K562 (cell line): ENCODE measurements at regions not wholly inside any gene's neighbourhood (a gene's known extent, or its start where the extent isn't known, plus 50 kb on each side); places are given as distances from the start of the nearest gene placed in this dataset.

Experiments used
- ATAC-seq: fragments of 200-7000 bp; cut with Tn5 transposase; 3 replicates; pipeline ENCODE4 v1.9.1; 2020; ENCODE audit warnings: moderate library complexity
- BruUV-seq: library from RNA; stranded (reverse); fragments of 400-500 nt; replicated peaks from 2 replicates; lab custom pipeline; 2021; lab: Mats Ljungman, UMichigan
- CTCF ChIA-PET: fragments of 300-600 bp; formaldehyde crosslinking; extraction: SDS; loops from one replicate; lab custom pipeline; 2021; ENCODE audit warnings: low intra/inter-chr PET ratio; lab: Yijun Ruan, JAX
- POLR2A ChIA-PET: fragments of 300-600, 350-650 bp; sonication (Branson Sonifier 250); formaldehyde crosslinking; extraction: SDS; loops from one replicate; lab custom pipeline; 2021; ENCODE audit warnings: antibody characterized with exemption, inconsistent platforms; lab: Yijun Ruan, JAX
- DNase-seq, 4 experiments: peaks; one replicate each; pipeline versions ENCODE4 v3.0.0 to v3.0.0-alpha.2; 2011 to 2018; ENCODE audit warnings: low spot score in 3 of 4, mixed read lengths in 3 of 4; ENCODE audit errors: extremely low read depth in 1 of 4
- FAIRE-seq: peaks from 2 replicates; lab custom pipeline; 2011; peaks lifted over from hg19 to GRCh38; lab: Jason Lieb, UNC
- H2AFZ ChIP-seq: 2 replicates; pipeline ENCODE4 v1.6.0; 2011; ENCODE audit warnings: low read depth, low read length, control low read depth, inconsistent platforms
- H3K27ac ChIP-seq: fragments of 200-600 bp; 3 replicates; pipeline ENCODE4 v1.8.0; 2011; ENCODE audit warnings: low read depth, mild to moderate bottlenecking, control low read depth, inconsistent platforms, low read length, moderate library complexity, mixed read lengths; ENCODE audit errors: extremely low read depth
- H3K27me3 ChIP-seq, 2 experiments: fragments of 300-600 bp in 1 of 2; 2 replicates in 1 of 2; 3 replicates in 1 of 2; pipeline versions ENCODE4 v1.6.0 to v1.8.0; 2011; ENCODE audit warnings: inconsistent platforms in 2 of 2, low read length in 2 of 2, mild to moderate bottlenecking in 1 of 2, mixed read lengths in 1 of 2, moderate library complexity in 1 of 2; ENCODE audit not compliant: control insufficient read depth in 2 of 2, insufficient read depth in 2 of 2
- H3K36me3 ChIP-seq: fragments of 300-600 bp; 3 replicates; pipeline ENCODE4 v1.8.0; 2011; ENCODE audit warnings: mild to moderate bottlenecking, low read length, inconsistent platforms; ENCODE audit not compliant: control insufficient read depth, insufficient read depth
- H3K4me1 ChIP-seq, 2 experiments: fragments of 200-600 bp in 1 of 2; replicated peaks in 1 of 2; 2 replicates in 1 of 2; 3 replicates in 1 of 2; pipeline versions ENCODE4 v1.5.1 to v1.8.0; 2011; ENCODE audit warnings: inconsistent platforms in 2 of 2, low read length in 2 of 2, mild to moderate bottlenecking in 1 of 2, mixed read lengths in 1 of 2, moderate library complexity in 1 of 2; ENCODE audit not compliant: control insufficient read depth in 2 of 2, insufficient read depth in 2 of 2
- H3K4me2 ChIP-seq: 2 replicates; pipeline ENCODE4 v1.6.1; 2011; ENCODE audit warnings: low read length, control low read depth, inconsistent platforms, mixed read lengths; ENCODE audit not compliant: insufficient read depth
- H3K4me3 ChIP-seq: fragments of 200-600 bp; sonication (generic), shearing (Covaris generic); 2 replicates; pipeline ENCODE4 v1.5.1; 2016; ENCODE audit warnings: control low read depth, inconsistent platforms
- H3K79me2 ChIP-seq: fragments of 200-600 bp; 3 replicates; pipeline ENCODE4 v1.8.0; 2011; ENCODE audit warnings: low read length, inconsistent platforms; ENCODE audit not compliant: control insufficient read depth, insufficient read depth
- H3K9ac ChIP-seq, 2 experiments: 2 replicates each; pipeline versions ENCODE4 v1.6.0 to v1.6.1; 2011; ENCODE audit warnings: low read depth in 2 of 2, low read length in 2 of 2, control low read depth in 1 of 2, inconsistent platforms in 1 of 2, mild to moderate bottlenecking in 1 of 2, mixed read lengths in 1 of 2; ENCODE audit not compliant: insufficient read depth in 1 of 2
- H3K9me1 ChIP-seq: one replicate; pipeline ENCODE4 v1.6.0; 2011; ENCODE audit warnings: inconsistent platforms, mild to moderate bottlenecking, low read length, moderate library complexity; ENCODE audit not compliant: control insufficient read depth, insufficient read depth
- H3K9me3 ChIP-seq: replicated peaks from 2 replicates; pipeline ENCODE4 v1.5.1; 2011; ENCODE audit warnings: low read depth, low read length, inconsistent platforms; ENCODE audit not compliant: control insufficient read depth, insufficient read depth
- H4K20me1 ChIP-seq: replicated peaks from 2 replicates; pipeline ENCODE4 v1.6.1; 2011; ENCODE audit warnings: low read length, inconsistent platforms, mixed read lengths; ENCODE audit not compliant: control insufficient read depth, insufficient read depth
- CBX5 ChIP-seq: IDR thresholded peaks from 2 replicates; pipeline ENCODE4 v1.6.1; 2014; ENCODE audit warnings: low read depth, borderline replicate concordance
- CBX8 ChIP-seq: fragments of 200-600 bp; sonication (generic); IDR thresholded peaks from 2 replicates; pipeline ENCODE4 v1.6.1; 2012; ENCODE audit warnings: borderline replicate concordance, mixed run types, low read depth, mild to moderate bottlenecking, moderate library complexity, mixed read lengths, low read length, control low read depth, inconsistent platforms; ENCODE audit not compliant: poor library complexity, severe bottlenecking; ENCODE audit errors: extremely low read depth
- HDAC8 ChIP-seq: fragments of 450-650 bp; IDR thresholded peaks from 2 replicates; pipeline ENCODE4 v1.6.1; 2016; ENCODE audit warnings: mild to moderate bottlenecking, missing genetic modification characterization, moderate library complexity, missing compliant biosample characterization
- HNRNPLL ChIP-seq: fragments of 200-400 bp; formaldehyde crosslinking; IDR thresholded peaks from 2 replicates; pipeline ENCODE4 v1.6.1; 2017; ENCODE audit warnings: low read length, low read depth, mild to moderate bottlenecking; ENCODE audit not compliant: poor library complexity, severe bottlenecking
- SRSF9 ChIP-seq: fragments of 200-400 bp; formaldehyde crosslinking; IDR thresholded peaks from 2 replicates; pipeline ENCODE4 v1.6.1; 2017; ENCODE audit warnings: low read depth, low read length, borderline replicate concordance
- TEAD1 ChIP-seq, 2 experiments: fragments of 450-650 bp in 1 of 2; sonication (generic) in 1 of 2; formaldehyde crosslinking; IDR thresholded peaks; 2 replicates each; pipeline versions ENCODE4 v1.4.0 to v1.8.0; 2020 to 2022; ENCODE audit warnings: mild to moderate bottlenecking in 2 of 2, missing genetic modification reagents in 1 of 2
- ZNF445 ChIP-seq: fragments of 250-450 bp; sonication (Bioruptor Pico); IDR thresholded peaks from 2 replicates; pipeline ENCODE4 v1.4.0; 2020; ENCODE audit warnings: low read depth, mild to moderate bottlenecking, moderate library complexity
- ZZZ3 ChIP-seq: fragments of 450-650 bp; IDR thresholded peaks from 2 replicates; pipeline ENCODE4 v1.6.1; 2016; ENCODE audit warnings: antibody characterized with exemption, mild to moderate bottlenecking, moderate library complexity
- WGBS: fragments of 100-300 bp; shearing (Covaris generic); methylation state at CpG from one replicate; pipeline ENCODE4 v1.1.6; 2016; ENCODE audit warnings: low coverage, mixed read lengths; ENCODE audit not compliant: insufficient coverage; ENCODE audit errors: missing lambda C conversion rate; 5-methylcytosine and 5-hydroxymethylcytosine counted together
- in situ Hi-C: fragments of 300-500 bp; cut with MboI; formaldehyde crosslinking; loops from 4 replicates; pipeline ENCODE4 v1.15.0; 2018; ENCODE audit warnings: inconsistent platforms, mixed read lengths
- intact Hi-C: fragments of 100-400 bp; cut with micrococcal nuclease; formaldehyde crosslinking; loops from 2 replicates; pipeline ENCODE4 v1.14.2; 2022
- TF ChIP-seq, protein P1 (sequence below): fragments of 450-650 bp; formaldehyde crosslinking; IDR thresholded peaks from 2 replicates; pipeline ENCODE4 v1.4.0; 2022; ENCODE audit warnings: mild to moderate bottlenecking, moderate library complexity
- TF ChIP-seq, protein P2 (sequence below): fragments of 200-600 bp; sonication (generic); IDR thresholded peaks from one replicate; pipeline ENCODE4 v1.6.1; 2012; ENCODE audit warnings: mild to moderate bottlenecking, low read depth, low read length, inconsistent platforms

GRCh38 chr7:112889268-112889667 lies 99.1 kb upstream of the TMEM168 start:
- ChIA-PET CTCF (no interaction called here), POLR2A (interaction anchor here (0.7 to 1.0 kb wide), 2 partner anchors 9 to 11 kb away, joined by 3 to 5 read pairs; no protein-coding TSS in a partner anchor)
- Histone ChIP-seq H3K36me3 (no peaks in the 10 kb centered on the region), H3K4me2 (no peak overlapping the region), H3K27ac (no peak overlapping the region), H3K79me2 (no peaks in the 10 kb centered on the region), H3K9me1 (no peaks in the 10 kb centered on the region), H3K9me3 (no peaks in the 10 kb centered on the region), H4K20me1 (no peaks in the 10 kb centered on the region), H3K4me1 (no peaks in the 10 kb centered on the region; a peak in 1 of 5 replicates), H3K9ac (no peak overlapping the region), H3K4me3 (no peak overlapping the region), H2AFZ (no peak overlapping the region), H3K27me3 (no peaks in the 10 kb centered on the region)
- no TSS peak for BruUV-seq
- no peak for FAIRE-seq
- intact Hi-C loops, result no loop called here
- DNase-seq, result no peak
- WGBS, result 20% methylated on average over 2 of the region's 2 CpGs
- in situ Hi-C loops, result loop anchor here (25.0 kb wide), 1 partner anchor 1127 kb away; no protein-coding TSS in a partner anchor
- ATAC-seq, result no peak
- TF ChIP-seq HDAC8 (no peak), SRSF9 (no peak), ZNF445 (no peak), CBX8 (no peak), TEAD1 (CRISPR knock-in tag; IDR thresholded peaks at IDR 0.05) (no peak), CBX5 (no peak), ZZZ3 (no peak), HNRNPLL (no peak)
- TF ChIP-seq, protein P1, sequence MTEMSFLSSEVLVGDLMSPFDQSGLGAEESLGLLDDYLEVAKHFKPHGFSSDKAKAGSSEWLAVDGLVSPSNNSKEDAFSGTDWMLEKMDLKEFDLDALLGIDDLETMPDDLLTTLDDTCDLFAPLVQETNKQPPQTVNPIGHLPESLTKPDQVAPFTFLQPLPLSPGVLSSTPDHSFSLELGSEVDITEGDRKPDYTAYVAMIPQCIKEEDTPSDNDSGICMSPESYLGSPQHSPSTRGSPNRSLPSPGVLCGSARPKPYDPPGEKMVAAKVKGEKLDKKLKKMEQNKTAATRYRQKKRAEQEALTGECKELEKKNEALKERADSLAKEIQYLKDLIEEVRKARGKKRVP (CRISPR knock-in tag), result no peak
- TF ChIP-seq, protein P2, sequence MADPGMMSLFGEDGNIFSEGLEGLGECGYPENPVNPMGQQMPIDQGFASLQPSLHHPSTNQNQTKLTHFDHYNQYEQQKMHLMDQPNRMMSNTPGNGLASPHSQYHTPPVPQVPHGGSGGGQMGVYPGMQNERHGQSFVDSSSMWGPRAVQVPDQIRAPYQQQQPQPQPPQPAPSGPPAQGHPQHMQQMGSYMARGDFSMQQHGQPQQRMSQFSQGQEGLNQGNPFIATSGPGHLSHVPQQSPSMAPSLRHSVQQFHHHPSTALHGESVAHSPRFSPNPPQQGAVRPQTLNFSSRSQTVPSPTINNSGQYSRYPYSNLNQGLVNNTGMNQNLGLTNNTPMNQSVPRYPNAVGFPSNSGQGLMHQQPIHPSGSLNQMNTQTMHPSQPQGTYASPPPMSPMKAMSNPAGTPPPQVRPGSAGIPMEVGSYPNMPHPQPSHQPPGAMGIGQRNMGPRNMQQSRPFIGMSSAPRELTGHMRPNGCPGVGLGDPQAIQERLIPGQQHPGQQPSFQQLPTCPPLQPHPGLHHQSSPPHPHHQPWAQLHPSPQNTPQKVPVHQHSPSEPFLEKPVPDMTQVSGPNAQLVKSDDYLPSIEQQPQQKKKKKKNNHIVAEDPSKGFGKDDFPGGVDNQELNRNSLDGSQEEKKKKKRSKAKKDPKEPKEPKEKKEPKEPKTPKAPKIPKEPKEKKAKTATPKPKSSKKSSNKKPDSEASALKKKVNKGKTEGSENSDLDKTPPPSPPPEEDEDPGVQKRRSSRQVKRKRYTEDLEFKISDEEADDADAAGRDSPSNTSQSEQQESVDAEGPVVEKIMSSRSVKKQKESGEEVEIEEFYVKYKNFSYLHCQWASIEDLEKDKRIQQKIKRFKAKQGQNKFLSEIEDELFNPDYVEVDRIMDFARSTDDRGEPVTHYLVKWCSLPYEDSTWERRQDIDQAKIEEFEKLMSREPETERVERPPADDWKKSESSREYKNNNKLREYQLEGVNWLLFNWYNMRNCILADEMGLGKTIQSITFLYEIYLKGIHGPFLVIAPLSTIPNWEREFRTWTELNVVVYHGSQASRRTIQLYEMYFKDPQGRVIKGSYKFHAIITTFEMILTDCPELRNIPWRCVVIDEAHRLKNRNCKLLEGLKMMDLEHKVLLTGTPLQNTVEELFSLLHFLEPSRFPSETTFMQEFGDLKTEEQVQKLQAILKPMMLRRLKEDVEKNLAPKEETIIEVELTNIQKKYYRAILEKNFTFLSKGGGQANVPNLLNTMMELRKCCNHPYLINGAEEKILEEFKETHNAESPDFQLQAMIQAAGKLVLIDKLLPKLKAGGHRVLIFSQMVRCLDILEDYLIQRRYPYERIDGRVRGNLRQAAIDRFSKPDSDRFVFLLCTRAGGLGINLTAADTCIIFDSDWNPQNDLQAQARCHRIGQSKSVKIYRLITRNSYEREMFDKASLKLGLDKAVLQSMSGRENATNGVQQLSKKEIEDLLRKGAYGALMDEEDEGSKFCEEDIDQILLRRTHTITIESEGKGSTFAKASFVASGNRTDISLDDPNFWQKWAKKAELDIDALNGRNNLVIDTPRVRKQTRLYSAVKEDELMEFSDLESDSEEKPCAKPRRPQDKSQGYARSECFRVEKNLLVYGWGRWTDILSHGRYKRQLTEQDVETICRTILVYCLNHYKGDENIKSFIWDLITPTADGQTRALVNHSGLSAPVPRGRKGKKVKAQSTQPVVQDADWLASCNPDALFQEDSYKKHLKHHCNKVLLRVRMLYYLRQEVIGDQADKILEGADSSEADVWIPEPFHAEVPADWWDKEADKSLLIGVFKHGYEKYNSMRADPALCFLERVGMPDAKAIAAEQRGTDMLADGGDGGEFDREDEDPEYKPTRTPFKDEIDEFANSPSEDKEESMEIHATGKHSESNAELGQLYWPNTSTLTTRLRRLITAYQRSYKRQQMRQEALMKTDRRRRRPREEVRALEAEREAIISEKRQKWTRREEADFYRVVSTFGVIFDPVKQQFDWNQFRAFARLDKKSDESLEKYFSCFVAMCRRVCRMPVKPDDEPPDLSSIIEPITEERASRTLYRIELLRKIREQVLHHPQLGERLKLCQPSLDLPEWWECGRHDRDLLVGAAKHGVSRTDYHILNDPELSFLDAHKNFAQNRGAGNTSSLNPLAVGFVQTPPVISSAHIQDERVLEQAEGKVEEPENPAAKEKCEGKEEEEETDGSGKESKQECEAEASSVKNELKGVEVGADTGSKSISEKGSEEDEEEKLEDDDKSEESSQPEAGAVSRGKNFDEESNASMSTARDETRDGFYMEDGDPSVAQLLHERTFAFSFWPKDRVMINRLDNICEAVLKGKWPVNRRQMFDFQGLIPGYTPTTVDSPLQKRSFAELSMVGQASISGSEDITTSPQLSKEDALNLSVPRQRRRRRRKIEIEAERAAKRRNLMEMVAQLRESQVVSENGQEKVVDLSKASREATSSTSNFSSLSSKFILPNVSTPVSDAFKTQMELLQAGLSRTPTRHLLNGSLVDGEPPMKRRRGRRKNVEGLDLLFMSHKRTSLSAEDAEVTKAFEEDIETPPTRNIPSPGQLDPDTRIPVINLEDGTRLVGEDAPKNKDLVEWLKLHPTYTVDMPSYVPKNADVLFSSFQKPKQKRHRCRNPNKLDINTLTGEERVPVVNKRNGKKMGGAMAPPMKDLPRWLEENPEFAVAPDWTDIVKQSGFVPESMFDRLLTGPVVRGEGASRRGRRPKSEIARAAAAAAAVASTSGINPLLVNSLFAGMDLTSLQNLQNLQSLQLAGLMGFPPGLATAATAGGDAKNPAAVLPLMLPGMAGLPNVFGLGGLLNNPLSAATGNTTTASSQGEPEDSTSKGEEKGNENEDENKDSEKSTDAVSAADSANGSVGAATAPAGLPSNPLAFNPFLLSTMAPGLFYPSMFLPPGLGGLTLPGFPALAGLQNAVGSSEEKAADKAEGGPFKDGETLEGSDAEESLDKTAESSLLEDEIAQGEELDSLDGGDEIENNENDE, result no peak
